HCT116 (cell line): ENCODE measurements at regions not wholly inside any gene's neighbourhood (a gene's known extent, or its start where the extent isn't known, plus 50 kb on each side); places are given as distances from the start of the nearest gene placed in this dataset.

ENCODE experiments used
- CEBPB ChIP-seq: IDR thresholded peaks from 2 replicates; pipeline ENCODE4 v1.6.1; 2012; ENCODE audit warnings: low read depth
- EZH2 ChIP-seq: fragments of 200-600 bp; sonication (generic); IDR thresholded peaks from 2 replicates; pipeline ENCODE4 v1.6.1; 2017; ENCODE audit warnings: antibody characterized with exemption, mixed run types

- TF ChIP-seq CEBPB = no peak
- no peak for TF ChIP-seq EZH2
Observed at GRCh38 chr2:40975151-40975550, 523.3 kb upstream of the SLC8A1 start.
